T47D (cell line): ENCODE measurements at regions not wholly inside any gene's neighbourhood (a gene's known extent, or its start where the extent isn't known, plus 50 kb on each side); places are given as distances from the start of the nearest gene placed in this dataset.

Experiments used
- DNase-seq, 2 experiments: peaks; one replicate each; pipeline versions ENCODE4 v3.0.0 to v3.0.0-alpha.2; 2011 to 2012; ENCODE audit warnings: low read depth in 1 of 2, low spot score in 1 of 2
- JUND ChIP-seq: IDR thresholded peaks from 2 replicates; pipeline ENCODE4 v1.6.1; 2012; ENCODE audit warnings: low read depth
- in situ Hi-C: cut with HindIII; loops from 2 replicates; pipeline ENCODE4 v1.10.0; 2016; ENCODE audit warnings: low sequenced_read_pairs, low pct_unique_long_range_greater_than_20kb

DNA sequence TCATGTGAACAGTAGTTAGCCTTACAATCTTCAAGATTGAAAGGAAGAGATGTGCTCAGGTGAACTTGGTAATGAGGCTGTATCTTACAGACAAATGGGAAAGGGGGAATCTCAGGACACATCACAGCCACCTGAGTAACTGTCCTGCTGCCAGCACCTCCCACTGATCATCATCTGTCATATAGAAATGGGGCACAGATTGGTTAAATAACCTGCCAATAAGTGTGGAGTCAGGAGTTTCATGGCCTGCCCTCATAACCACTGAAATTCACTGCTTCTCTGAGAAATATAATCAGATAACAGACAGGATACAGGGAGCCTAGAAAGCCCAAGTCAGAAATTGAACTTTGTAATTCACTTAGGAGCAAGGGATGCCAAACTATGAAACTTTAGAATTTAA lies 64.9 kb upstream of the TAS2R16 start:
- no peak for DNase-seq
- TF ChIP-seq JUND, result no peak
- in situ Hi-C loops, result no loop called here

DNA sequence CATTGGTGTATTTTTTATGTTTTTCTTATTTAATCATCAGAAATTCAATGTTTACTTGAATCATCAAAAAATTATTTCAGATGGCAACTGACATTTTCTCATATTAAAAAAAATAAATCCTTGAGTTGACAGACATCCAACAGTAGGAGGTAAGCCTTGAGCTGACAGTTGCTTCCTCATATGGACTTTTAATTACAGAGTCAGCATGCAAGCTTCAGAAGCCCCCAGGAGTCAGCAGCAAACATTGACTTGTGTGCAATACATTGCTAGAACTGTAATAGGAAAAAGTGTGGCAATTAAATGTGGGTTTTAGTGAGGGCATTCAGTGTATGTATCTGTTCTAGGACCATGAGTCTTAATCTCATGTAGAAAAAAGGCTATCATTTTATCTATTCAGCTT lies 62.4 kb upstream of the TAS2R16 start:
- in situ Hi-C loops, result no loop called here

DNA sequence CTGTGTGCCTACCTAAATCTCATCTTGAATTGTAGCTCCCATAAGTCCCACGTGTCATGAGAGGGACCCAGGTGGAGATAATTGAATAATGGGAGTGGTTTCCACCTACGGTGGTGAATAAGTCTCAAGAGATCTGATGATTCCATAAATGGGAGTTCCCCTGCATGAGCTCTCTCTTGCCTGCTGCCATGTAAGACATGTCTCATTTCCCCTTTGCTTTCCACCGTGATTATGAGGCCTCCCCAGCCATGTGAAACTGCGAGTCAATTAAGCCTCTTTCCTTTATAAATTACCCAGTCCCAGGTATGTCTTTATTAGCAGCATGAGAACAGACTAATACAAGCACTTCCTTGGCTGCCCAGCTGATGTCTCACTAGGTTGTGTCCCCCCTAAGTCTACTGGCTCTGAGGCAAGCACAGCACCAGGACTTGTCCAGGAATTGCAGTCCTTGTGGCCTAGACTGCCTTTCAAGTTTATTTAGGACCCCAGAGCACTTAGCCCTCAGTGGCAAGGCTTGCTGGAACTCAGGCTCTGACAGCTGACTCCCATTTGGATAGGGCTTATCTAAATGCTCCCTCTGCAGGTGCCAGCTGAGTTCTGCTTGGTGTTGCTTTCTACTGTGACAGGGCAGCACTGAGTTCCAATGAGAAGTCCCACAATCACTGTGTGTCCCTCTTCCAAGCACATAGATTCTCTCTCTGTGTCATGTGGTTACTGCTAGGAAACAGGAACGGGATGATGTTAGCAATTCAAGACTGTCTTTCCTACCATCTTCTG lies 59.0 kb upstream of the TAS2R16 start:
- TF ChIP-seq JUND, result no peak
- peak in 1 of 2 experiments; percentile 49 for DNase-seq
- in situ Hi-C loops, result no loop called here

More for the DNA sequence above, 62.4 kb upstream of the TAS2R16 start:
- TF ChIP-seq JUND, result no peak
- DNase-seq, result no peak

DNA sequence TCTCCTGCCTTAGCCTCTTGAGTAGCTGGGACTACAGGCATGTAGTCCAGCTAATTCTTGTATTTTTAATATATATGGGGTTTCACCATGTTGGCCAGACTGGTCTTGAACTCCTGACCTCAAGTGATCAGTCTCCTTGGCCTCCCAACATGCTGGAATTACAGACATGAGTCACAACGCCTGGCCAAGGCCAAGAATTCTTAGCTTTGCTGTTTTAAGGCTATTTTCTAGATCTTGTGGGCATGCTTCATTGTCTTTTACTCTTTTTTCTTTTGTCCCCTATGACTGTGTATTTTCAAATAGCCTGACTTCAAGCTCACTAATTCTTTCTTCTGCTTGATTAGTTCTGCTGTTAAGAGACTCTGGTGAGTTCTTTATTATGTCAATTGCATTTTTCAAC lies 56.4 kb upstream of the TAS2R16 start:
- no peak for DNase-seq
- in situ Hi-C loops, result no loop called here
- no peak for TF ChIP-seq JUND

DNA sequence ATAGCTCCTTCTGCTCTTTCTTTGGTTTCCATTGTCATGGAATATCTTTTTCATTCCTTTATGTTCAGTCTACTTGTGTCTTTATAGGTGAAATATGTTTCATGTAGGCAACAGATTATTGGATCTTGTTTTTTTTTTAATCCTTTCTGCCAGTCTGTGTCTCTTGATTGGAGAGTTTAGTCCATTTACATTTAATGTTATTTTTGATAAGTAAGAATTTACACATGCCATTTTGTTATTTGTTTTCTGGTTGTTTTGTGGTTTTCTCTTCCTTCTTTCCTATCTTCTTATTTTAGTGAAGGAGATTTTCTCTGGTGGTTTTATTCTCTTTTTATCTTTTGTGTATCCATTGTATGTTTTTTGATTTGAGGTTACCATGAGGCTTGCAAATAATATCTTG lies 52.5 kb upstream of the TAS2R16 start:
- in situ Hi-C loops, result no loop called here
- no peak for TF ChIP-seq JUND
- DNase-seq, result no peak
